ENCODE measurements at regions not wholly inside any gene's neighbourhood (a gene's known extent, or its start where the extent isn't known, plus 50 kb on each side); places are given as distances from the start of the nearest gene placed in this dataset.
A peak's percentile ranks its signal among the peaks of the same experiment; 100 is the strongest.

DNA sequence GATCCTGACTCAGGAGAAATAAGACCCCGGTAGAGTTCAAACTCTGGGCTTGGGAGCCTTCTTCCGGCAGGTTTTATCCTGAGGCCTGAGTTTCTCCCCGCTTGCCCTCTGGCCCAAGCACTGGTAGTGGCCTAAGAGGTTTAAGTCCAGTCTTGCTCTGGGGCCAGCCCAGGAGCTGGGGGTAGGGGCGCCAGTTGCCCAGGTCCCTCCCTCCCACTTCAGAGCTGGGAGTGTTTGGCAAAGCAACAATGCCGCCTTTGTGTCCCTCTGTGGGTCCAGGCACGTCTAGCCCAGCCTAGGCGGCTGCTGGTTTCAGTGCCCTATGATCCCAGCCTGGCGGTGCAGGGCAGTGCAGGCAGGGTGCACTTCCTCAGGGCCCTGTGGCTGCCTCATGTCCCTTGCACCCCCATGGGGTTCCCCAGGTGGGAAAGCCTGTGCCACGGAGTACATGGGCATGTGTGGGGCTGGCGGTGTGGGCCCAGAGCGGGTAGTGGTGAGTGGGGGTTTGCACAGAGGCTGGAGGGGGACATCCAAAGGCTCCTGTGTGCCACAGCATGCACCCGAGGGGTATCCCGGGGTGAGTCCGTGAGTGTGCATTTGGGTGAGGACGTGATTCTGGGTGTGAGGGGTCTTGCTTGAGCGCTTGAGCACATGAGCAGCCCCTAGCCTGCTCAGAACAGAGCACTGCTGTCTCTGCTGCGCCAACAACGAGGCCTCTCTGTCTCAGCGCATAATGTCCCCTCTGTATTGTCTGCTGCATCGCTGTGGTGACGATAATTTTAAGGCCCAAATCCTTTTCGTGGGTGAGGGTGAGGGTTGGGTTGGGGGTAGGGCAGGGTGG, 61.7 kb upstream of the PSD2 start:
- WGBS, 2 donors: 74 to 80% methylated on average over 8 to 21 of the region's 22 CpGs
- no peak overlapping the region for H3K4me3 ChIP-seq
- no peak for TF ChIP-seq POLR2A (IDR thresholded peaks at IDR 0.05)
- TF ChIP-seq, protein P1, sequence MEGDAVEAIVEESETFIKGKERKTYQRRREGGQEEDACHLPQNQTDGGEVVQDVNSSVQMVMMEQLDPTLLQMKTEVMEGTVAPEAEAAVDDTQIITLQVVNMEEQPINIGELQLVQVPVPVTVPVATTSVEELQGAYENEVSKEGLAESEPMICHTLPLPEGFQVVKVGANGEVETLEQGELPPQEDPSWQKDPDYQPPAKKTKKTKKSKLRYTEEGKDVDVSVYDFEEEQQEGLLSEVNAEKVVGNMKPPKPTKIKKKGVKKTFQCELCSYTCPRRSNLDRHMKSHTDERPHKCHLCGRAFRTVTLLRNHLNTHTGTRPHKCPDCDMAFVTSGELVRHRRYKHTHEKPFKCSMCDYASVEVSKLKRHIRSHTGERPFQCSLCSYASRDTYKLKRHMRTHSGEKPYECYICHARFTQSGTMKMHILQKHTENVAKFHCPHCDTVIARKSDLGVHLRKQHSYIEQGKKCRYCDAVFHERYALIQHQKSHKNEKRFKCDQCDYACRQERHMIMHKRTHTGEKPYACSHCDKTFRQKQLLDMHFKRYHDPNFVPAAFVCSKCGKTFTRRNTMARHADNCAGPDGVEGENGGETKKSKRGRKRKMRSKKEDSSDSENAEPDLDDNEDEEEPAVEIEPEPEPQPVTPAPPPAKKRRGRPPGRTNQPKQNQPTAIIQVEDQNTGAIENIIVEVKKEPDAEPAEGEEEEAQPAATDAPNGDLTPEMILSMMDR (IDR thresholded peaks at IDR 0.05): peak in 2 of 7 experiments; percentile 12 to 18
- ATAC-seq: peak; percentile 91
- DNase-seq: peak; percentile 40 to 64 (median 63)
- H3K4me1 ChIP-seq: peaks cover 17% of the 10 kb centered on the region
- no peaks in the 10 kb centered on the region for H3K27me3 ChIP-seq
- no peaks in the 10 kb centered on the region for H3K9me3 ChIP-seq
- H3K36me3 ChIP-seq (replicated peaks in 1 of 2; ENCODE audit: insufficient read depth in 1 of 2, low read depth in 2 of 2): no peaks in the 10 kb centered on the region
- intact Hi-C loops (cut with DNase I): no loop called here
- peak overlapping the region in 3 of 4 donors; percentile 20 to 53 (median 43) for H3K27ac ChIP-seq

DNA sequence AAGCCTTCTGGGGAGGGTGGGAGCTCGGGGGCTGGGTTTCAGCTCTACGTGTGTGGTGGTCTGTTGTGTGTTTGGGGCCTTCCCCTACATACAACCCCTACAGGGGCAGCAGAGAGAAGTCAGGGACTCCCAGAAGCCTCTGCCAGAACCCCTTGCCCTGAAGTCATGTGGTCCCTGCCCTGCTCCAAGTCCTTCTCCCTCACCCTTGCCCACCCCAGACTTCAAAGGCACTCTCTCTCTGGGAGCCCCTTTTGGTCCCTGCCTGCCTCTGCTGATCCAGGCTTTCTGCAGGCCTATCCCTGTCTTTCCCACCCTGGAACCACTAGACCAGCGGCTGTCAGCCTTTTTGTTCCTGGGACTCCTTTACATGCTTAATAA, 61.1 kb upstream of the PSD2 start:
- TF ChIP-seq POLR2A (IDR thresholded peaks at IDR 0.05): no peak
- TF ChIP-seq, protein P1 (IDR thresholded peaks at IDR 0.05): no peak
- H3K4me1 ChIP-seq: peaks cover 21% of the 10 kb centered on the region
- no peak for ATAC-seq
- WGBS, 2 donors: 93 to 97% methylated on average over 2 to 3 of the region's 3 CpGs
- no peaks in the 10 kb centered on the region for H3K36me3 ChIP-seq (replicated peaks in 1 of 2; ENCODE audit: insufficient read depth in 1 of 2, low read depth in 2 of 2)
- H3K27ac ChIP-seq: peak overlapping the region in 2 of 4 donors; percentile 20 to 53
- no peaks in the 10 kb centered on the region for H3K9me3 ChIP-seq
- no peak overlapping the region for H3K4me3 ChIP-seq
- no peaks in the 10 kb centered on the region for H3K27me3 ChIP-seq
- DNase-seq: no peak
- intact Hi-C loops (cut with DNase I): no loop called here

DNA sequence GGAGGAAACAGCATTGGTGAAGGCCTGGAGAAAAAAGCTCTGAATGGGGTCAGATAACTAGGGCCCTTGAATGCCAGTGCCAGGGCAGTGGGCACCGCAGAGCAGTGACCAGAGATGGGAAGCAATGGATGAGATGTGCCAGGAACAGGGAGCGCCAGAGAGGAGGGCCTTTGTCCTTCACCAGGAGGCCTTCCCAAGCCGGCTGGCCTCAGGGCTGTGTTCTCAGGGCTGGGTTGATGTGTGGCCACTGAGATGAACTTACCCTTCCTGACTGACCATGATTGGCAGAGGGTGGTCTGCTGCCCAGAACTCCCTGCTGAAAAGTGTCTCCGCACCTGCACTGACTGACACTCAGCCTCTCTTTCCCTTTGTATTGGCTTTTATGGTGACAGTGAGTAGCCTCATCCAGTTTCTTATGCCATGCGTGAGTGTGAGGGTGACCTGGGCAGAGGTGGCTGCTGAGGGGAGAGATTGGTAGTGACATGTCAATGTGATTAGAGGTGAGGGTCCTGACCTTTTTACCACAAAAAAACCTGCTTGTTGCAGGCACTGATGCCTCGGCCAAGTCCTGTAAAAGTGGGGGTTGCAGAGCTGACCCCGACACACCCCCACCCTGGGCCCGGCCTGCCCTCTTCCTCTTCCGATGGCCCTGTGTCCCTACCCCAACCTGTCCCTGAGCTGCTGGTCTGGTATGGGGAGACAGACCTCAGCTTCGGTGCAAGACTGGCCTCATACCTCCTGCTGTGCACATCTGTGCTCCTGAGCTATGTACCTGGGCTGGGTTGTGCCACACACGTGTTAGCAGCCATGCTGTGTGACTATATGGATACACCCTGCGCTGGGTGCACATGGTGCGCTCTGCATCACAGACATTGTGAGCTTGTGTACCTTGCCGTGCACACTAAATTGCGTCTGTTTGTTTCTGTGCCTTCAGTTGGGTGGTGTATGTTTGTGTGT, 57.1 kb upstream of the PSD2 start:
- Histone ChIP-seq H3K27me3 (no peaks in the 10 kb centered on the region), H3K4me3 (no peak overlapping the region), H3K27ac (no peak overlapping the region), H3K36me3 (replicated peaks in 1 of 2; ENCODE audit: insufficient read depth in 1 of 2, low read depth in 2 of 2) (no peaks in the 10 kb centered on the region), H3K4me1 (peaks cover 17% of the 10 kb centered on the region), H3K9me3 (no peaks in the 10 kb centered on the region)
- TF ChIP-seq POLR2A (IDR thresholded peaks at IDR 0.05): no peak
- DNase-seq (no peak), ATAC-seq (peak; percentile 13)
- WGBS, 2 donors: 79 to 89% methylated on average over 11 to 15 of the region's 15 CpGs
- intact Hi-C loops (cut with DNase I): no loop called here

DNA sequence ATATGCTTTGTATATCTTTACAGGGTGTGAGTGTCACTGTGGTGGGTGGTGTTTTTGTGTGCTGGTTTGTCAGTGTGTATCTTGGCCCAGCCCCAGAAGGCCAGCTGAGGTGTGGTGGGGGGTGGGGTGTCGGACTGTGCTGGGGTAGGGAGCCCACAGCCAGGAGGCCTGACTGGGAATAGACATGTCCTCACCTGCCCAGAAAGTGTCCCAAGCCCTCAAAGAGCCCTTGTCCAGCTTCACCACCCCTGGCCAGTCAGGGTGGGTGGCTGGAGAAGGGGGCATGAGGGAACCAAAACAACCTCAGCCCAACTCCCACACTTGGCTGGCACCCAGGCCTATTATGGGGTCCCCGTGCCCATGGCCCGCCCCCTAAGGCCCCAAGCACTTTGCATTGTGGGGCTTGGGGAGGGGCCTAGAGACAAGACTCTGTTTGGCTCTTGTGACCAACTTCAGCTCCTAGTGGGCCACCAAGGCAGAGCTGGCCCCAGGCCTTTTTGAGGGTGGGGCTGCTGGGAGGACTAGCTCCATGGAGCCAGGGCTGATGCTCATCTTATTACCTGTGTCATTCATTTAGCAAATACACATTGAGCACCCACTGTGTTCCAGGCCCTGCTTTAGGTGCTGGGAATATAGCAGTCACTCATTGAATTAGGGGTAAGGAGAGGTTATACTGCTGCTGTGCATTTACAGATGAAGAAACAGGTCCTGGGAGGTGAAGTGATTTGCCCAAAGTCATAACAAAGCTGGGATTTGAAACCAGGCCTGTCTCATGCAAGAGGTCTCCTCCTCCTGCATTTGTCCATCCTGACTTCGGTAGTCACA, 56.2 kb upstream of the PSD2 start:
- TF ChIP-seq POLR2A (IDR thresholded peaks at IDR 0.05): no peak
- TF ChIP-seq, protein P1 (IDR thresholded peaks at IDR 0.05): no peak
- Histone ChIP-seq H3K4me1 (peaks cover 8% of the 10 kb centered on the region), H3K27me3 (no peaks in the 10 kb centered on the region), H3K36me3 (replicated peaks in 1 of 2; ENCODE audit: insufficient read depth in 1 of 2, low read depth in 2 of 2) (no peaks in the 10 kb centered on the region), H3K4me3 (no peak overlapping the region), H3K9me3 (no peaks in the 10 kb centered on the region), H3K27ac (no peak overlapping the region)
- ATAC-seq (peak; percentile 13), DNase-seq (peak in 2 of 4 donors; percentile 48 to 55)
- 73 to 79% methylated on average over 2 to 4 of the region's 4 CpGs for WGBS, 2 donors
- intact Hi-C loops (cut with DNase I): no loop called here

All from body of pancreas (tissue), 4 donors.